ENCODE measurements at regions not wholly inside any gene's neighbourhood (a gene's known extent, or its start where the extent isn't known, plus 50 kb on each side); places are given as distances from the start of the nearest gene placed in this dataset.

- TF ChIP-seq POLR2A (IDR thresholded peaks at IDR 0.05) (no peak), CTCF (IDR thresholded peaks at IDR 0.05) (no peak)
Measured at GRCh38 chr5:71961786-71962185, 145.5 kb upstream of the MAP1B start.
